ENCODE measurements at regions not wholly inside any gene's neighbourhood (a gene's known extent, or its start where the extent isn't known, plus 50 kb on each side); places are given as distances from the start of the nearest gene placed in this dataset.

DNA sequence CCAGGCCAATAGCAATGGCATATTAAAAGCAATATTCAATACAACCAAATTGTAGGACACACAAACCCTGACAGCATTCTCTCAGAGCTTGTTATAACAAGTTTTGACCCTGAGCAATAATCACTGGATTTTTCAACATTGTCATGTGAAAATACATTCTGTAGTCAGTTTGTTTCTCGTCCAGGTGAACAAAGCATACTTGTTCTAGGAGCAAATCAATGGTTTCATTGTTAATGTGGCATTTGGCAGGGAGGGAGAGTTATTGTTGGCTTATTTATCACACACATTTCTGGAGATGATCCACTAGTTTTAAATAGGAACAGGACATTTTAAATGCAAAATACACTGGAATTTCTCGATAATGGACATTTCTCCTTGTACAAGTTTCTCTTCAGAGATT is 69.9 kb upstream of the L3MBTL4 start:
- no peaks in the 10 kb centered on the region for H3K27me3 ChIP-seq (ENCODE audit: control insufficient read depth, low read length)
- H3K4me1 ChIP-seq (ENCODE audit: control insufficient read depth, low read length) = no peaks in the 10 kb centered on the region
- no peak overlapping the region for H3K4me3 ChIP-seq (ENCODE audit: low read length)
- H3K79me2 ChIP-seq (ENCODE audit: control insufficient read depth, low read length) = no peaks in the 10 kb centered on the region
- no peak overlapping the region for H3K4me2 ChIP-seq (ENCODE audit: low read length)
- no peak for TF ChIP-seq EZH2phosphoT487 (IDR thresholded peaks at IDR 0.05; ENCODE audit: borderline replicate concordance, low read length)
- TF ChIP-seq, protein P1, sequence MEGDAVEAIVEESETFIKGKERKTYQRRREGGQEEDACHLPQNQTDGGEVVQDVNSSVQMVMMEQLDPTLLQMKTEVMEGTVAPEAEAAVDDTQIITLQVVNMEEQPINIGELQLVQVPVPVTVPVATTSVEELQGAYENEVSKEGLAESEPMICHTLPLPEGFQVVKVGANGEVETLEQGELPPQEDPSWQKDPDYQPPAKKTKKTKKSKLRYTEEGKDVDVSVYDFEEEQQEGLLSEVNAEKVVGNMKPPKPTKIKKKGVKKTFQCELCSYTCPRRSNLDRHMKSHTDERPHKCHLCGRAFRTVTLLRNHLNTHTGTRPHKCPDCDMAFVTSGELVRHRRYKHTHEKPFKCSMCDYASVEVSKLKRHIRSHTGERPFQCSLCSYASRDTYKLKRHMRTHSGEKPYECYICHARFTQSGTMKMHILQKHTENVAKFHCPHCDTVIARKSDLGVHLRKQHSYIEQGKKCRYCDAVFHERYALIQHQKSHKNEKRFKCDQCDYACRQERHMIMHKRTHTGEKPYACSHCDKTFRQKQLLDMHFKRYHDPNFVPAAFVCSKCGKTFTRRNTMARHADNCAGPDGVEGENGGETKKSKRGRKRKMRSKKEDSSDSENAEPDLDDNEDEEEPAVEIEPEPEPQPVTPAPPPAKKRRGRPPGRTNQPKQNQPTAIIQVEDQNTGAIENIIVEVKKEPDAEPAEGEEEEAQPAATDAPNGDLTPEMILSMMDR (IDR thresholded peaks at IDR 0.05; ENCODE audit: low read depth, low read length, poor library complexity, severe bottlenecking) = no peak
- H4K20me1 ChIP-seq (ENCODE audit: control insufficient read depth, insufficient read depth, low read depth, low read length) = no peaks in the 10 kb centered on the region
- H3K9me3 ChIP-seq (ENCODE audit: control insufficient read depth, insufficient read depth, low read length) = no peaks in the 10 kb centered on the region
- H3K36me3 ChIP-seq (ENCODE audit: control insufficient read depth, low read length) = no peaks in the 10 kb centered on the region
- H3F3A ChIP-seq (ENCODE audit: control insufficient read depth, insufficient read depth) = no peaks in the 10 kb centered on the region
- H3K9me2 ChIP-seq (replicated peaks; ENCODE audit: control insufficient read depth, low read length) = no peaks in the 10 kb centered on the region
- no peak overlapping the region for H3K27ac ChIP-seq (ENCODE audit: low read depth, low read length)

DNA sequence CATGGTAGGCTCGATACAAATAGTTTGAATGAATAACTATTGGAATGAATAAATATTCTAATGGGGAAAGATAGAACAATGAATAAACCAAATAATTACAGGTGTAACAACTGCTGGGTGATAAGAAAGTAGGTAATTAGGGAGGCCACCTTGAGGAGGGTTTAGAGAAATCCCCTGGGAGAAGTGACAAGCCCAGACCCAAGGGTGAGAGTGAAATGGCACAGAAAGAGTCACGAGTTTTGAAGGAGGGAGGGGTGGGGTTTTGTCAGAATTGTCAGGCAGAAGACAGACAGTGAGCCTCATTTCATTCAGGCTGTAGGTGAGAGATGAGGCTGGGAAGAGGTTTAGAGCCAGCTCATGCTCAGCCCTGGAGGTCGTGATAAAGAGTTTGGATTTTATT is 71.6 kb upstream of the L3MBTL4 start:
- H3K79me2 ChIP-seq (ENCODE audit: control insufficient read depth, low read length) = no peaks in the 10 kb centered on the region
- H3K27me3 ChIP-seq (ENCODE audit: control insufficient read depth, low read length) = no peaks in the 10 kb centered on the region
- no peaks in the 10 kb centered on the region for H3F3A ChIP-seq (ENCODE audit: control insufficient read depth, insufficient read depth)
- H3K36me3 ChIP-seq (ENCODE audit: control insufficient read depth, low read length) = no peaks in the 10 kb centered on the region
- H3K4me3 ChIP-seq (ENCODE audit: low read length) = no peak overlapping the region
- no peaks in the 10 kb centered on the region for H3K4me1 ChIP-seq (ENCODE audit: control insufficient read depth, low read length)
- no peaks in the 10 kb centered on the region for H3K9me3 ChIP-seq (ENCODE audit: control insufficient read depth, insufficient read depth, low read length)
- H3K4me2 ChIP-seq (ENCODE audit: low read length) = no peak overlapping the region
- no peak for TF ChIP-seq EZH2phosphoT487 (IDR thresholded peaks at IDR 0.05; ENCODE audit: borderline replicate concordance, low read length)
- TF ChIP-seq, protein P1 (IDR thresholded peaks at IDR 0.05; ENCODE audit: low read depth, low read length, poor library complexity, severe bottlenecking) = no peak
- no peaks in the 10 kb centered on the region for H3K9me2 ChIP-seq (replicated peaks; ENCODE audit: control insufficient read depth, low read length)
- H4K20me1 ChIP-seq (ENCODE audit: control insufficient read depth, insufficient read depth, low read depth, low read length) = no peaks in the 10 kb centered on the region
- H3K27ac ChIP-seq (ENCODE audit: low read depth, low read length) = no peak overlapping the region

DNA sequence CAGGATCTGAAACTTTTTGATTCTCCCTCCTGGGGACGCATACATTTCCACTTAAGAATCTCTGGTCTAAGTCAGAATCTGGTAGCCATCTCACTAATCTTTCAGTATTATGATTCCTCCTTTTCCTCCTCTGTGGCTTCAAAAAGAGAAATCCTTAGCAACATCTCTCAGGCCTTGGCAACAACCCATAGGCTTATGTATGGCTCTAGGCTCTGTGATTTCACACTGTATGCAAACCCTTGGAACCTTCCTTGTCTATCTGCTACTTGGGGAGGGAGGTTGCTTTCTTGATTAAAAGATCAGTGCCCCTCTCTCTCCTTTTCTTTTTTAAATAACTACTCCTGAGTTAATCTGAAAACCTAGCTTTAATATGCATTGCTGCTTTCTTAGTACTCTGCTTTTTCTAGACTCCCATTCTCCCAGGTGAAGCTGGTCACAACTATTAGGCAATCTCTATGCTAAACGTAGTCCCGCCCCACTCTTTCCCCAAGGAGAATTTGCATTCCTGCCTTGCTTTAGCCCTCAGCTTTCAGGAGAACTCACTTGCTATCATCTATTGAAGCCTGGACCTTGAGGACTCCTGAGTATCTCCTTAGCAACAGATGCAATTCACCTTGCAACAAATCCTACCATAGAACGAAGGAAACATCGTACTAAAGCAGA is 72.2 kb upstream of the L3MBTL4 start:
- Histone ChIP-seq H3F3A (ENCODE audit: control insufficient read depth, insufficient read depth) (no peaks in the 10 kb centered on the region), H3K9me2 (replicated peaks; ENCODE audit: control insufficient read depth, low read length) (no peaks in the 10 kb centered on the region), H3K4me2 (ENCODE audit: low read length) (no peak overlapping the region), H3K79me2 (ENCODE audit: control insufficient read depth, low read length) (no peaks in the 10 kb centered on the region), H3K4me3 (ENCODE audit: low read length) (no peak overlapping the region), H3K36me3 (ENCODE audit: control insufficient read depth, low read length) (no peaks in the 10 kb centered on the region), H3K27ac (ENCODE audit: low read depth, low read length) (no peak overlapping the region), H3K4me1 (ENCODE audit: control insufficient read depth, low read length) (no peaks in the 10 kb centered on the region), H3K9me3 (ENCODE audit: control insufficient read depth, insufficient read depth, low read length) (no peaks in the 10 kb centered on the region), H4K20me1 (ENCODE audit: control insufficient read depth, insufficient read depth, low read depth, low read length) (no peaks in the 10 kb centered on the region), H3K27me3 (ENCODE audit: control insufficient read depth, low read length) (no peaks in the 10 kb centered on the region)
- TF ChIP-seq, protein P1 (IDR thresholded peaks at IDR 0.05; ENCODE audit: low read depth, low read length, poor library complexity, severe bottlenecking) = no peak
- no peak for TF ChIP-seq EZH2phosphoT487 (IDR thresholded peaks at IDR 0.05; ENCODE audit: borderline replicate concordance, low read length)

Data from DOHH2 (cell line).